DMS153 treated with DMSO at 0.1 percent for 48 hours (cell line): ENCODE measurements at regions not wholly inside any gene's neighbourhood (a gene's known extent, or its start where the extent isn't known, plus 50 kb on each side); places are given as distances from the start of the nearest gene placed in this dataset.
A peak's percentile ranks its signal among the peaks of the same experiment; 100 is the strongest.
"Not testable (repeated sequence)": the region's sequence is repeated elsewhere in the genome, so short reads cannot be mapped to it uniquely, and the experiment has no call there.

Experiments used
- DNase-seq: peaks from one replicate; lab custom pipeline; 2025; ENCODE audit not compliant: unreplicated experiment; lab: John Stamatoyannopoulos, UW

DNA sequence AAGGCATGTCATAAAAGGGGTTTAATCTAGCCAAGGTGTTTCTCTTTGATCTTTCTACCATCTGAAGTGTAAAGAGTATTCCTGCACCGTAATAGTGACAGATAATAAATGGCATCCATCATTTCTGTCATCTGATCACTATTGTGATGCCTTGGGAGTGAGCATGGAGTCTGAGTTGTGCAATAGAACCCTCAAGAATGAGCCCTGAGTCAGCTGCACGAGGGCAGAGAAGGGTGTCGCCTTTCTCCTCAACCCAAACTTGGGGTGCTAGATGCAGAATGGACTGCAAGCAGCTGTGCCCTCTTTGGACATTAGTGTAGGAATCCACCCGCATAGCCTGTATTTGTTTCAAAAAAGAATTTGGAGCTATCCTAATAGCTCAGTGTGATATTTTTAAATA is 115.2 kb downstream of the ZNF37A start:
- no peak for DNase-seq

DNA sequence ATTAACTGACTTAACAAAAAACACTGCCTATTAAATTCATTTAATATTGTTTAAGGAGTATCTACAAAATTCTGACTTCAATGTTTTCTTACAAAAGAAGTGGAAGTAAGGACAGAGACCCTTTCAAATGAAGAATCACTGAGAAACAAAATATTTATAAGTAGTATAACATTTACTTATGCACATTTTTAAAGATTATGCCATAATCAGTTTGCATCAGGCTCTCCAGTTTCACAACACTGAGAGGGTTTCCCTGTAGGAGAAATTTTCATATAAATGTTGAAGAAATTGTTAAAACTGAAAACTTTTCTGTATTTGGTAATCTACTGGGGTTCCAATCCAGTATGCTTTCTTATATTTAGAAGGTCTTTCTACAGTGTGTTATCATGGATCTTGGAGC is 115.6 kb downstream of the ZNF37A start:
- DNase-seq, result not testable (repeated sequence)

DNA sequence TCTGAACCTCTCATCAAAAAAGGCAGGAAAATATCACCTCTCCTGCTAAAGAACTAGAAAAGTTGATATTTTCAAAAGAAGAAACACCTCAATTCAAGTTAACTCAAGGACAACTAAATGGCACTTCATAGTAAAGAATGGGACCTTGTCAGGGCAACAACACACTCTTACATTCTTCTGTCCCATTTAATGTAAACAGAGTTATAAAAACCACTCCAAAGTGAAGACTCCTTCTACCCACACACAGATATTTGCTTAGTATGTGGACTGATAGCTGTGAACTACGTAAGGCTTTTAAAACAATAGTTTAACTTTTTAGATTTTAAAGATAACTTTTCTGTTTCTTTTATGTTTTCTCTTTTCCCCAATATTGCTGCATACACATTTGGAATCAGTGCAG is 118.3 kb downstream of the ZNF37A start:
- no peak for DNase-seq

DNA sequence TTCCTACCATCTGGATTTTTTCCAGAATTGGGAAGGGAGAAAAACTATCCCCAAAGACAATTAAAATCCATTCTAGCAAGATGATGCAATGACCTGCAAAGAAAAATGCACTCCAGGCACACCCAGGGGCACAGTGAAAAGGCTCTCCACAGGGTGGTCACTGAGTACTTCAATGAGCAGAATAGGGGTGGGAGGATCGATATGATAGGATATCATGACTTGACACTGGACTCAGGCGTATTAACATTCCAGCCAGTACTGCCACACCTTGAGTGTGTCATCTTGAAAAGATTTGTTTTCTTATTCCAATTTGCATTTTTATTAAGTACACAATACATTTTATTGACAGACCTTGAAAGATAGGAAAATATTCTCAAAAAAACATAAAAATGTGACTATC is 132.2 kb downstream of the ZNF37A start:
- DNase-seq, result no peak

DNA sequence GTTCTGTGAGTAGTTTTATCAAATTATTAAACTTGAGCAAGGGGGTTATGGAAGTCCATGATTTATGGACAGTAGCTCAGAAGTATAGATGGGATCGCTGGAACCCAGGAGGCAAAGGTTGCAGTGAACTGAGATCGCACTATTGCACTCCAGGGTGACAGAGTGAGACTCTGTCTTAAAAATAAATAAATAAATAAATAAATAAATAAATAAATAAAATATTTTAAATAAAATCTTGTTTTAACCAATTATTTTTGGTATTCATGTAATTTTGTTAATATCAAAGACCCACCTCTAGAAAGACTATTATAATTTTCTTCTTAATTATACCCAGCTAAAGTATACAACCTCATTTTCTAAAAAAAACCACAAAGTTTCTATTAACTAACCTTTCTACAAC is 134.3 kb downstream of the ZNF37A start:
- DNase-seq, result no peak

DNA sequence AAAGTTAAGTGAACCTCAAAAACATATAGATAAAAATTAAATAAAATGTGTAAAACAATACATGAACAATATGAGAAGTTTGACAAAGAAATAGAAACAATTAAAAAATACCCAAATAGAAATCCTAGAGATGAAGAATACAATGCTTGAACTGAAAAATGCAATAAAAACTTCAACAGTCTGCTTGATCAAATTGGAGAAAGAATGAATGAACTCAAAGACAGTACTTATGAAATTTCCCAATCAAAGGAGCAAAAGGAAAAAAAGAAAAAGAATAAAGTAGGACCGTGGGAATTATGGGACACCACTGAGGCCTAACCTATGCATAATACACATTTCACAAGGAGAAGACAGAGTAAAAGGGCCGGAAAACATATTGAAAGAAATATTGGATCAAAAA is 144.3 kb downstream of the ZNF37A start:
- not testable (repeated sequence) for DNase-seq

DNA sequence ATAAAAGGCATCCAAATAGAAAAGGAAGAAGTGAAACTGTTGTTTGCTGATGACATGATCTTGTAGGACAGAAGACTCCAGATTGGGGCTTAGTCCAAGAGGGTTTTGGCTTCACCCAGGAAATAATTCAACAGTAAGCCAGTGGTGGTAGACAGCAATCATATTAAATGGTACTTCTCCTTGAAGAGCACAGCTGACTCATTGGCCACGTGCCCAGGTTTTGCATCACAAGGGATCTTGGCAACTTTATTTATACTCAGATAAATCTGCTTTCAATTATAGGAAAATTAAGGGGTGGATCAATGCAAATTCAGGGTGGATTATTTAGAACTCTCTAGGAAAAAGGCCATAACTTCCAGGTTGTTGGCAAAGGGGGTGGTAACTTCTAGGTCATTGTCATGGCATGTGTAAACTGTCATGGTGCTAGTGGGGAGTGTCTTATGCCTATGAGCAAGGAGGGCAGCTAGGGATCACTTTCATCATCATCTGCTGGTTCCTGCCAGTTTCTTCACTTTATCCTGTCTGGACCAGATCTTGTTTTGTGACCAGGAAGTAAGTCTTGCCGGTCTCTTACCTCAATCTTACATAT is 148.0 kb downstream of the ZNF37A start:
- DNase-seq, result not testable (repeated sequence)

DNA sequence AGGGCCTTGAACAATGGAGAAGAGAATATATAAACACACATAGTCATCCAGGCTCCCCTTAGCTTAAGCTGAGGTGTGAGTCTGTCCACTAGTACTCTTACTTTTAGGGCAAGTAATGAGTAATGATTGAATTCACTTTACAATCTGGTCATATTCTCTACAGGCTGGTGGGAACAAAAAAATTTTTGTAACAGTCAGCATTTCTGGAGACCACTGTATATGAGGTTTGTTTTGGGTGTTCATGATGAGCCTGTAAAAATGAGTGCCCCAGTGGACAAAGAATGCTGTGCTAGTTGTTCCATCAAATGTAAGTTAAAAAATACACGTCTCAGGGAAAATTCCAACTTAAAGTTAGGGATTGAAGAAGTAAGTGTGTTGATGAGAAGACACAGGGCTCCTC is 154.0 kb downstream of the ZNF37A start:
- DNase-seq, result not testable (repeated sequence)

DNA sequence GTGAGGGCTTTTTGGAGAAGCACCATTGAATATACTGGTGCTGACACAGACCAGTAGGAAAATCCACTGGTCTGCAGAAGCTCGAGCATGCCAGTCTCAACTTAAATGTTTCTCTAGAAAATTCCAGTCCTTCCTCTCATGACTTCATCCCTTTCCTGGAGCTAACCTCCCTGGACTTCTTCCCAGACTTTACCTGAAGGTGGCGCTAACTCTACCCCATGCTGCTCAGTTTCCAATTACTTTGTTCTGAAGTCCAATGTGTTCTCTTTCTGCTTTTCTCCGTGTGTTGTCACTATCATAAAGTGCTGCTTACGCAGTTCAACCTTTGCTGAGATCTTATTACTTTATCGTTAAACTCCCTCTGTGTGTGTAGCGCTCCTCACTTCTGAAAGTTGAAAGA is 158.4 kb downstream of the ZNF37A start:
- not testable (repeated sequence) for DNase-seq

DNA sequence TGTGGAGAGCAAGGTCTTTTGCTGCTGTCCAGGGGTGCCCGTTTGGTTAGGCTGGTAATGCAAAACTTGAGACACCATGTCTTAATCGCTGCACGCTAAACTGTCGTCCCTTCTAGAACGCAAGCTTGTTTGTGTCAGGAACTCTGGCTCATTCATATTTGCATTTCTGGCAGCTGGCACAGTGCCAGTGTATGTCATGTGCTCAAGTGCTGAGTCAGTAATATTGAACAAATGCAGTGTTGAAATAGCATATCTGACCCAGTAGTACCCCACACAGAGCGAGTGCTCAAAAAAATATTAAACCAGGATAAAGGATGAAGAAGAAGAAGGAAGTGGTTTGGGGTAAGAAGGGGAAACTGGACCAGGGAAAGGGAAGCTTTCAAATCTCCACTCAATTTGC is 173.4 kb downstream of the ZNF37A start:
- not testable (repeated sequence) for DNase-seq

DNA sequence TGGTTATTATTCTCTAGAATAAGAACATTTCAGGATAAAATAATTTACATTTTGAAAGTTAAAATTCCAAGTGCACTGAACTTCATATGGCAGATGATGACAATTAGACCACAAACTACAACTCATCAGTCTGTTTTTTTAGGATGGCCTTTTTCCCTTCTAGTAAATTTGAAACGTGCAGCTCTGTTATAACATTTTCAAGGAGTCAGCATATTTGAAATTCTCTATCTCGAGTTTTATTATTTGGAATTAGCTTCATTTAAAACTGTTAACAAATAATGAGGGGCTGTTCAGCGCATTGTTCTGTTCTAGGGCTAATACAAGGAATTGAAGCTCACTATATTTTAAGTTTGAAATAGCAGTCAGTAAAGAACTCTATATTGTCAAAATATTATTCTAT is 176.9 kb downstream of the ZNF37A start:
- DNase-seq, result not testable (repeated sequence)

DNA sequence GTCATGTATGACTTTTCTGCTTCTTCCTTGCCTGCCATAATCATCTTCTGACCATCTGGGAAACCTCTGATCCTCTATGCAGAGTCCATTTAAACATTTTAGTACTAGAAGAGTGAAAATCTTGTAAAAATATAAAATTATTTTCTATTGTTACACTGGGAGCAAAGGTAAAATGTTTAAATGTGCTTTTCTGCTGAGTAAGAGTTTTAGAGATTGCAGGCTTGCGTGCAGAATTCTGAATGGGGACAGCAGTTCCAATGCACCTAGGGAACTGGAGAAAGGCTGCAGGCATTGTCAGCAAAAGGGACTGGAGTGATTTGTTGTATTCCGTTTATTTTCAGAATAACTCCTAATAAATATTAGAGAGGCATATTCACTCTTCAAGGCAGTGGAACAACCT is 180.7 kb downstream of the ZNF37A start:
- DNase-seq, result not testable (repeated sequence)

DNA sequence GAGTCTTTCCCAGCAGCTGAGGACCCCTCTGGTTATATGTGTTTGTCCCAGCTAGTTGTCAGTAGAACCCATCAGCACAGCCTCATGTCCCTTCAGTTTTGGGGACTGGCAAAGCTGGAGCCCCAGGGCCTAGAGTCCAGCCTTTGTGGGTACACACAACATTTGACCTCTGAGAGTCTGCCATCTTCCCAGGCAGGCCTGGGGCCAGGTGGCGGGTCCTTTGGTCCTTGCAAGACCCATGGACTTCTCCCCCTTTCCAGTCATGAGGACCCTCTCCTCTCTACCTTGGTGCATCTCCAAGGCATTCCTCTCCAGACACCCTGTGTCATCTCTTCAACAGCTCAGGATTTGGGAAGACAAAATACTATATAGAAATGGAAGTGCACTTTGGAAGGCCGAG is 198.4 kb downstream of the ZNF37A start:
- not testable (repeated sequence) for DNase-seq

DNA sequence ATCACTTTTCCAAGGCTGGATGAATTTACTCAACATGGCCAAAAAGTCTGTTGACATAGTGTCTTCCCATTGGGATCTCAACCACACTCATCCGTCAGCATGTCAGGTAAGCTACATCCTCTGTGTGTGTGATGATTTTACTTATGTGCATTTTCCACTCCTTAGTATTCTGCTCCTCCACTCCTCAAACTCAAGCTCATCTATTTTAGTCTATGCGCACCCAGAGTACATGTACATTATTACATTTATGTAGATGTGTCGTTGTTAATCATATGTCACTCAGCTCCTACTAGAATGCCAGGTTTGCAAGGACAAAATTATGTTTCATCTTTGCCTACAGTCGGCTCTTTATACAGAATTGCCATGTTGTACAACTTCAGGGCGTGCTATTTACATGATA is 216.0 kb downstream of the ZNF37A start:
- DNase-seq, result not testable (repeated sequence)

DNA sequence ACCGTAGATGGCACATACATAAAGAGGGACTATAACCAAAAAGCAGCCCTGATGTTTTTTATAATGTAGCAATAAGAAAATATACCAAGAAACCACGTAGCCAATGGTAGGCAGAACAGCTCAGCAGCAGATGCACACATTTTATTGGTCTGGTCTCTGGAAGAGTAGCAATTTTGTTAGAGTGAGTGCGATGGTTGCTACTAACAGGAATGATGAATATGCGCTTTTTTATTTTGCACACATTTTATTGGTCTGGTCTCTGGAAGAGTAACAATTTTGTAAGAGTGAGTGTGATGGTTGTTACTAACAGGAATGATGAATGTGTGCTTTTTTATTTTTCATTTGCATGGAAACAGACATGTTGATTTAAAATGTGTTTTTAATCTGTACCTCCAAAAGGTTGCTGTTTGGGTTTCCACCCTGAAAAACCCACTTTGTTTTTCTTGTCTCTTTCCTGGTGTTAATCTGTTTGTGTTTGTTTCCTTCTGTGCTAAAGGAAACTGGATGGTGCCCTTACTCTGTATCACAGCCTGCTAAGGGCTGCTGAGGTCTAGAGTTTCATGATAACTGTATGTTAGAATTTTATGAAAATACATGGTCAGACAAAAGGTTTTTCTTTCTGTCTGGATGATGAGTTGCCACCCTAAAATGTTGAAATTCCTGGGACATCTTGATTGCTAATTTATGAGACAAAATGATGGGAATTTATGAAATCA is 221.1 kb downstream of the ZNF37A start:
- not testable (repeated sequence) for DNase-seq

DNA sequence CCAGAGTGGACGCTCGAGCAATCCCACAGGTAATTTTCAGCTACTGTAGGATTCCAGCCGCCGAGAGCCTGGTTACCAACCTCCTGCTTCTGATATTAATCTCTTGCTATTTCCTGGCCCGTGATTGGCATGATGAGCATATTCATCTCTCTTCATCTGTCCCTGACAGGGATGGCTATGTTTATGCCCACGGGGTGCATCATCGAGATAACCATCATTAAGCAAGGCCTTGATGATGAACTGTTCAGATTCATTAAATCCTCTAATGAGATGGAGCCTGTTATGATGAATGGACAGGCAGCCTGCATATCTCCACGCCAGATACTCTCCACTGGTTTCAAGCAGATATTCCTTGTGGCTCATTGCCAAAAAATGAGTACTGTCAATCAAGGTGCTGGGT is 227.3 kb downstream of the ZNF37A start:
- DNase-seq, result not testable (repeated sequence)

DNA sequence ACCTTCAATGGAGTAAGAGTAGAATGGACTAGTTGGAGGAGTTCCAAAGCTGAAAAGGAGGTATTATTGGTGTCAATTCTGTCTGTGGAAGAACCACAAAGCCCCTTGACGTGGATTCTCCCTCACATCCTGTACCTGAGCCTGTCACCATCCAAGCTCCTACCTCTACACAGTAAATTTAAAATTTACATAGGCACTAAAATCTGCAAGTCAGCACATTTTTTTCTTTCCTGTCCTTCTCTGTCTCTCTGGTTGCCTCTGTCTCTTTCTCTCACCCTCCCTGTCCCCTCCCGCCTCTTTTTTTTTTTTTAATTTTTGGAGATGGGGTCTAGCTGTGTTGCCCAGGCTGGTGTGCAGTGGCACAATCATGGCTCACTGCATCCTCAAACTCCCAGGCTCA is 236.2 kb downstream of the ZNF37A start:
- DNase-seq, result not testable (repeated sequence)

DNA sequence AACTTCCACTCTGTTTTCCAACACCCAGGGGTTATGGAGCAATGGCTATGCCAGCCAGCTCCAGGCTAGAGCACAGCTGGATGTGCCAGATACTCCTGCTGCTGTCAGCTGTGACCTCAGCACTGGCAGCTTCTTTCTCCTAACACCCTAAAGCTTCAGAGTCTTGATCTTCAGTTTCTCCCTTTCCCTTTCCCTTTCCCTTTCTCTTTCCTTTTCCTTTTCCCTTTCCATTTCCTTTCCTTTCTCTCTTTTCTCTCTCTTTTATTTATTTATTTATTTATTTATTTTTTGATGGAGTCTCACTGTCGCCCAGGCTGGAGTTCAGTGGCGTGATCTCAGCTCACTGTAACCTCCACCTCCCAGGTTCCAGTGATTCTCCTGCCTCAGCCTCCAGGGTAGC is 237.0 kb downstream of the ZNF37A start:
- DNase-seq, result not testable (repeated sequence)

DNA sequence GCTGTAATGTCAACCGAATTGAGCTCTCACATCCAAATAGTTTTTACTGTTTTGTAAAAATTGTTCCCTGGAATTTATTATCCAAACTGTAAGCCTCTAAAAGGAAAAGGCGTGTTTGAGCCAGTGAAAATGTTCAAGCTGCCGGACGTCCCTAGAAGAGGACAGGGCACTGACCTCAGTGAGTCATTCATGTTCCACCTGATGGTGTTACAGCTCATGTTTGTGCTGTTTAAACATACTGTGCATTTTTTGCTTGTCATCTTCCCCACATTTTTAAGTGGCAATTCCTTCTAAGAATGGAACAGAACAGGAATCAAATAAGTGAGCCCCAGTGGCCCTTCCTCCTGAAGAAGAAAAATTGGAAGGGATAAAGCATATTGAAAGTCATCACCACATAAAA is 239.6 kb downstream of the ZNF37A start:
- not testable (repeated sequence) for DNase-seq

DNA sequence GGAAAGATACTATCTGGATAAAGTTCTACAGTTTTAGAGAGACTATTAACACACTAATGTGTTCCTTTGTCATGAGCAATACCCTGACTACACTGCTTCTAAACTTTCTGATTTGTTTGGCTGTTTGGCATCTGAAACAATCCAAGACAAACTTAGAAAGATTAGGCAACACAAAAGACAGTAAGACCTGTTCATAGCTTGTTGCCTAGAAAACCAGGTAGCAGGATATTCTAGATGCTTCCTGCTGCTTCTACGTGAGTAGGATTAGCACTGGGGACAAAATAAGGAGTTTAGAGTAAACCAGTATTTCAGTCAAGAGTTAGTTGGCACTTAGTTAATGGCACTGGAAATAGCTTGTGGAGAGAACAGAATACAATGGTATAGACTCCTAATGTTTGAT is 256.5 kb downstream of the ZNF37A start:
- DNase-seq, result not testable (repeated sequence)

DNA sequence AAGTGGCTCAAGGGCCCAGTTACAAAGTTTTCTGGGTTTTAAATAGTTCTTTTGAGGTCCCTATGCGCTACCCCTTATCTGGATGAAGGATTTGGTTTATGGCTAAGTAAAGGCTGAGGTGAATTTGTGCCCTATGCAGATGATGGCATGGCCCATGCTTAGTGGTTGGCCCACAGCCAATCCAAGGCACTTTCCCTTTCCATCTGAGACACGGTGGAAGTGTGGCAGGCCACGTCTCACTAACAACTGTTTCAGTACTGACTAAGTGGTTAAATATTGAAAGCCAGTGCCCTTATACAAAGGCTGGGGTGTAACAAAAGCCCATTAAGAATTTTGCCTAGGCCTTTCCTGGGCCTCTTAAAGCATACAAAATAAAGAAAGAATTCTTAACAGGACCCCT is 260.3 kb downstream of the ZNF37A start:
- DNase-seq, result not testable (repeated sequence)

DNA sequence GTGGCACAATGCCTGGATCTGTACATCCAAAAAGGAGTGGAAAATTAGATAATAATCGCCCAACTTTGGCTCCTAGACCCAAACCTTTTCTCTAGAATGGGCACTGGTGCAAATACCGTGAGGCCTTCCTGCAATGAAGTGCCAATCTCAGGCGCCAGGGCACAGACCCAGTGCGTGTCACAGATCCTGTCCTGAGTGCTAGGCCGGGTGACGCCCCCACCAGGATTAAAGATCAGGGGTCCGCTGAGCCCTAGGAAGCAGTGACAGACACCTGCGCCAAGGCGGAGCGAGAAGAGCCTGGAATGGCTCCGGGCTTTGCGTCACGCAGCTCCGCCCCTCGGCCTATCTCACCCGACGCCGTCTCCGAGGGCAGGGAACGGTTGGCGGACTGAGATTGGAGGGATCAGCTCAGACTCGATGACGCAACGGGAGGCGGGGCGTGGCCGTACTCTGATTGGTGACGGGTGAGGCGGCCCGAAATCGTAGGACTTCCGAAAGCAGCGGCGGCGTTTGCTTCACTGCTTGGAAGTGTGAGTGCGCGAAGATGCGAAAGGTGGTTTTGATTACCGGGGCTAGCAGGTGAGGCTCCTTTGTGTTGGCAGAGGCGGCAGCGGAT is 261.9 kb downstream of the ZNF37A start:
- DNase-seq, result peak; percentile 13
